SK-N-SH (cell line): ENCODE measurements at regions not wholly inside any gene's neighbourhood (a gene's known extent, or its start where the extent isn't known, plus 50 kb on each side); places are given as distances from the start of the nearest gene placed in this dataset.

Experiments used
- CTCF ChIA-PET: fragments of 300-600, 350-600 bp; formaldehyde crosslinking; extraction: SDS; loops from one replicate; lab custom pipeline; 2021; lab: Yijun Ruan, JAX
- POLR2A ChIA-PET: fragments of 350-600 bp; sonication (Branson Sonifier 250); formaldehyde crosslinking; extraction: SDS; loops from one replicate; lab custom pipeline; 2020; ENCODE audit warnings: antibody characterized with exemption, inconsistent platforms; lab: Yijun Ruan, JAX
- DNase-seq: peaks from one replicate; pipeline ENCODE4 v3.0.0; 2012
- H2AFZ ChIP-seq: fragments of 200-600 bp; sonication (generic); 2 replicates; pipeline ENCODE4 v1.8.1; 2016; ENCODE audit warnings: antibody characterized with exemption, mild to moderate bottlenecking, low read depth
- H3F3A ChIP-seq: fragments of 200-600 bp; sonication (generic); replicated peaks from 2 replicates; pipeline ENCODE3; 2016; ENCODE audit warnings: antibody characterized with exemption, mild to moderate bottlenecking; ENCODE audit not compliant: insufficient read depth
- H3K27ac ChIP-seq, 2 experiments: fragments of 200-500 bp in 1 of 2; fragments of 200-600 bp in 1 of 2; sonication (Bioruptor generic) in 1 of 2; sonication (generic), shearing (Covaris generic) in 1 of 2; 2 replicates each; pipeline versions ENCODE4 v1.5.1 to v1.6.1; 2014 to 2016; ENCODE audit warnings: low read depth in 2 of 2, inconsistent platforms in 1 of 2, low read length in 1 of 2, mild to moderate bottlenecking in 1 of 2, mixed read lengths in 1 of 2
- H3K27me3 ChIP-seq: fragments of 200-600 bp; sonication (generic), shearing (Covaris generic); 2 replicates; pipeline ENCODE4 v1.6.1; 2016; ENCODE audit warnings: mixed run types; ENCODE audit not compliant: insufficient read depth
- H3K36me3 ChIP-seq, 2 experiments: fragments of 200-500 bp in 1 of 2; fragments of 200-600 bp in 1 of 2; sonication (Bioruptor generic) in 1 of 2; sonication (generic) in 1 of 2; replicated peaks in 1 of 2; 2 replicates each; pipeline versions ENCODE3 to v1.5.1; 2014 to 2016; ENCODE audit warnings: low read length in 1 of 2, mild to moderate bottlenecking in 1 of 2; ENCODE audit not compliant: insufficient read depth in 2 of 2, control insufficient read depth in 1 of 2
- H3K4me1 ChIP-seq, 2 experiments: fragments of 200-500 bp in 1 of 2; fragments of 200-600 bp in 1 of 2; sonication (Bioruptor generic) in 1 of 2; sonication (generic), shearing (Covaris generic) in 1 of 2; 2 replicates each; pipeline versions ENCODE4 v1.5.1 to v1.6.1; 2014 to 2016; ENCODE audit warnings: low read depth in 1 of 2, low read length in 1 of 2, mixed run types in 1 of 2; ENCODE audit not compliant: insufficient read depth in 2 of 2, control insufficient read depth in 1 of 2
- H3K4me2 ChIP-seq: fragments of 200-600 bp; sonication (generic), shearing (Covaris generic); 2 replicates; pipeline ENCODE4 v1.6.1; 2017; ENCODE audit warnings: mixed run types
- H3K4me3 ChIP-seq, 2 experiments: fragments of 200-500 bp in 1 of 2; fragments of 200-600 bp in 1 of 2; sonication (Bioruptor generic) in 1 of 2; sonication (generic), shearing (Covaris generic) in 1 of 2; 2 replicates each; pipeline versions ENCODE4 v1.5.1 to v1.8.1; 2014 to 2016; ENCODE audit warnings: low read depth in 2 of 2, inconsistent platforms in 1 of 2, low read length in 1 of 2, mild to moderate bottlenecking in 1 of 2, mixed read lengths in 1 of 2, moderate library complexity in 1 of 2
- H3K79me2 ChIP-seq: fragments of 200-600 bp; sonication (generic); 2 replicates; pipeline ENCODE4 v1.8.1; 2017; ENCODE audit warnings: mild to moderate bottlenecking; ENCODE audit not compliant: insufficient read depth
- H3K9ac ChIP-seq: fragments of 200-600 bp; sonication (generic); 2 replicates; pipeline ENCODE4 v1.6.1; 2017; ENCODE audit warnings: mixed run types
- H3K9me2 ChIP-seq: fragments of 200-600 bp; sonication (generic); 2 replicates; pipeline ENCODE4 v1.6.1; 2017; ENCODE audit warnings: mixed run types
- H3K9me3 ChIP-seq: fragments of 200-600 bp; sonication (generic); 2 replicates; pipeline ENCODE4 v1.6.1; 2017; ENCODE audit warnings: mixed run types, mild to moderate bottlenecking, moderate library complexity
- H4K20me1 ChIP-seq: fragments of 200-600 bp; sonication (generic); 2 replicates; pipeline ENCODE4 v1.6.1; 2017; ENCODE audit warnings: mild to moderate bottlenecking, mixed run types; ENCODE audit not compliant: insufficient read depth
- CHD2 ChIP-seq: fragments of 150-350 bp; IDR thresholded peaks from 2 replicates; pipeline ENCODE4 v1.6.1; 2018; ENCODE audit warnings: low read length; ENCODE audit not compliant: partially characterized antibody
- CTCF ChIP-seq: fragments of 200-600 bp; sonication (generic); IDR thresholded peaks from 2 replicates; pipeline ENCODE4 v1.6.1; 2017; ENCODE audit warnings: antibody characterized with exemption, mild to moderate bottlenecking, moderate library complexity
- ELF1 ChIP-seq: IDR thresholded peaks from 2 replicates; pipeline ENCODE4 v1.4.0; 2012
- EP300 ChIP-seq, 2 experiments: IDR thresholded peaks; 2 replicates each; pipeline versions ENCODE4 v1.4.0 to v1.6.1; 2012; ENCODE audit warnings: borderline replicate concordance in 1 of 2, low read depth in 1 of 2, low read length in 1 of 2
- FOSL2 ChIP-seq: IDR thresholded peaks from 2 replicates; pipeline ENCODE4 v1.4.0; 2012; ENCODE audit warnings: low read depth, mild to moderate bottlenecking, moderate library complexity, borderline replicate concordance
- GABPA ChIP-seq: IDR thresholded peaks from 2 replicates; pipeline ENCODE4 v1.4.0; 2012; ENCODE audit warnings: low read depth, mild to moderate bottlenecking
- GATA2 ChIP-seq: sonication (generic); formaldehyde crosslinking; IDR thresholded peaks from 2 replicates; pipeline ENCODE4 v1.5.0; 2020; ENCODE audit warnings: mild to moderate bottlenecking, missing genetic modification reagents
- IRF3 ChIP-seq: fragments of 150-350 bp; IDR thresholded peaks from 2 replicates; pipeline ENCODE4 v1.6.1; 2016; ENCODE audit warnings: mild to moderate bottlenecking, low read depth, low read length
- MXI1 ChIP-seq: IDR thresholded peaks from 2 replicates; pipeline ENCODE4 v1.6.1; 2012; ENCODE audit warnings: mild to moderate bottlenecking, low read depth, low read length, improper control_type of control experiment
- PBX3 ChIP-seq: IDR thresholded peaks from 2 replicates; pipeline ENCODE4; 2012
- RAD21 ChIP-seq: IDR thresholded peaks from 2 replicates; pipeline ENCODE4 v1.6.1; 2012; ENCODE audit warnings: mild to moderate bottlenecking, low read length
- RCOR1 ChIP-seq: fragments of 150-350 bp; IDR thresholded peaks from 2 replicates; pipeline ENCODE4 v1.6.1; 2017; ENCODE audit warnings: antibody characterized with exemption, low read length
- RFX5 ChIP-seq: IDR thresholded peaks from 2 replicates; pipeline ENCODE4 v1.6.1; 2012; ENCODE audit warnings: mild to moderate bottlenecking, improper control_type of control experiment, low read length
- SIN3A ChIP-seq: IDR thresholded peaks from 2 replicates; pipeline ENCODE4 v1.6.1; 2012; ENCODE audit warnings: low read depth, mild to moderate bottlenecking, low read length, moderate library complexity, borderline replicate concordance
- SMC3 ChIP-seq: IDR thresholded peaks from 2 replicates; pipeline ENCODE4 v1.6.1; 2012; ENCODE audit warnings: low read depth, low read length, improper control_type of control experiment
- YY1 ChIP-seq: IDR thresholded peaks from 2 replicates; pipeline ENCODE4 v1.4.0; 2012; ENCODE audit warnings: low read depth, mild to moderate bottlenecking
- WGBS: methylation state at CpG from one replicate; pipeline ENCODE4 v1.1.6; 2017; ENCODE audit warnings: low lambda C conversion rate; 5-methylcytosine and 5-hydroxymethylcytosine counted together
- TF ChIP-seq, protein P1 (sequence below): IDR thresholded peaks from 2 replicates; pipeline ENCODE4 v1.4.0; 2012; ENCODE audit warnings: low read depth, borderline replicate concordance

DNA sequence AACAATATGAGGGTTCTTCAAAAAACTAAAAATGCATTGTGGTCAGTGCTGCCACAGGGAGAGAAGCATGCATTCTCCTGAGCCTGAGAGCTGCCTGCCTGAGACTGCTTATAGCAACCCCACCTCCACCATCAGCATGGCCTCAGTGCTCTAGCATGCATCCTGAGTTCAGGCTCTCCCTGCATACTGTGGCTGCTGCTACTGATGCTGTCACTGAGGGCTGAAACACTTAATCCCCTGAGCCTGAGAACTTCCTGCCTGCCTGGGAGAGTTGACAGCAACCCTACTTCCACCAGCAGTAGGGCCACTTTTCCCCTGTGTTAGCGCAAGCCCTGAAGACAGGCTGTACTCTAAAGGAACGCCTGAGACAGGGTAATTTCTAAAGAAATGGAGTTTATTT lies 206.0 kb downstream of the FBXO4 start:
- POLR2A ChIA-PET, result no interaction called here
- no peaks in the 10 kb centered on the region for H4K20me1 ChIP-seq

DNA sequence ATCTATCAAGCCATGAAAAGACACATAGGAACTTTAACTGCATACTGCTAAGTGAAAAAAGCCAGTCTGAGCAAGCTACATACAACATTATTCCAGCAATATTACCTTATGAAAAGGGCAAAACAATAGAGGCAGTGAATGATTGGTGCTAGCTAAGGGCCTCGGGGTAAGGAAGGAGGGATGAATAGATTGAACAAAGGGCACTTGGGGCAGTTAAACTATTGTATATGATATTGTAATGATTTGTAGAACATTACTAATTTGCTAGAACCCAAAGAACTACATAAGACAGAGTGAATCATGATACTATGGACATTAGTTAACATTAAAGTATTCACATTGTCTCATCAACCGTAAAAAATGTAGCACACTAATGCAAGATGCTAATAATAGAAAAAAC lies 218.3 kb downstream of the FBXO4 start:
- Histone ChIP-seq H3K36me3 (no peaks in the 10 kb centered on the region), H3K27ac (no peak overlapping the region), H3K79me2 (no peaks in the 10 kb centered on the region), H2AFZ (no peak overlapping the region), H3K4me2 (no peak overlapping the region), H3F3A (no peaks in the 10 kb centered on the region), H3K9ac (no peak overlapping the region), H3K4me3 (no peak overlapping the region), H3K27me3 (no peaks in the 10 kb centered on the region), H4K20me1 (no peaks in the 10 kb centered on the region), H3K4me1 (no peaks in the 10 kb centered on the region), H3K9me3 (no peaks in the 10 kb centered on the region), H3K9me2 (no peaks in the 10 kb centered on the region)
- 17% methylated on average over 2 of the region's 2 CpGs for WGBS
- TF ChIP-seq RFX5, result no peak
- TF ChIP-seq, protein P1, sequence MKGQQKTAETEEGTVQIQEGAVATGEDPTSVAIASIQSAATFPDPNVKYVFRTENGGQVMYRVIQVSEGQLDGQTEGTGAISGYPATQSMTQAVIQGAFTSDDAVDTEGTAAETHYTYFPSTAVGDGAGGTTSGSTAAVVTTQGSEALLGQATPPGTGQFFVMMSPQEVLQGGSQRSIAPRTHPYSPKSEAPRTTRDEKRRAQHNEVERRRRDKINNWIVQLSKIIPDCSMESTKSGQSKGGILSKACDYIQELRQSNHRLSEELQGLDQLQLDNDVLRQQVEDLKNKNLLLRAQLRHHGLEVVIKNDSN, result no peak
- TF ChIP-seq RAD21, result no peak
- TF ChIP-seq CHD2, result no peak
- TF ChIP-seq RCOR1, result no peak
- TF ChIP-seq FOSL2, result no peak
- TF ChIP-seq SMC3, result no peak
- TF ChIP-seq YY1, result no peak
- TF ChIP-seq SIN3A, result no peak
- TF ChIP-seq GATA2 (CRISPR knock-in tag), result no peak
- TF ChIP-seq PBX3, result no peak
- DNase-seq, result no peak
- ChIA-PET POLR2A (no interaction called here), CTCF (no interaction called here)

More for the DNA sequence above, 206.0 kb downstream of the FBXO4 start:
- H3K27me3 ChIP-seq, result no peaks in the 10 kb centered on the region
- H3K36me3 ChIP-seq, result no peaks in the 10 kb centered on the region
- no peak overlapping the region for H3K9ac ChIP-seq
- H3K9me3 ChIP-seq, result no peaks in the 10 kb centered on the region
- CTCF ChIA-PET, result no interaction called here
- H3F3A ChIP-seq, result no peaks in the 10 kb centered on the region
- H2AFZ ChIP-seq, result no peak overlapping the region
- H3K27ac ChIP-seq, result no peak overlapping the region
- H3K9me2 ChIP-seq, result no peaks in the 10 kb centered on the region
- H3K79me2 ChIP-seq, result no peaks in the 10 kb centered on the region
- TF ChIP-seq RCOR1 (no peak), GABPA (no peak), ELF1 (no peak), FOSL2 (no peak)
- H3K4me3 ChIP-seq, result no peak overlapping the region
- H3K4me1 ChIP-seq, result no peaks in the 10 kb centered on the region
- H3K4me2 ChIP-seq, result no peak overlapping the region
- no peak for DNase-seq
- 13% methylated on average over 2 of the region's 2 CpGs for WGBS

GRCh38 chr5:42148813-42149212 lies 223.7 kb downstream of the FBXO4 start:
- Histone ChIP-seq H3K9ac (no peak overlapping the region), H3K79me2 (no peaks in the 10 kb centered on the region), H3K4me1 (no peaks in the 10 kb centered on the region), H3K27ac (no peak overlapping the region), H3F3A (no peaks in the 10 kb centered on the region), H2AFZ (no peak overlapping the region), H3K4me2 (no peak overlapping the region), H3K9me3 (no peaks in the 10 kb centered on the region), H3K9me2 (no peaks in the 10 kb centered on the region), H3K36me3 (no peaks in the 10 kb centered on the region), H3K4me3 (no peak overlapping the region), H4K20me1 (no peaks in the 10 kb centered on the region), H3K27me3 (no peaks in the 10 kb centered on the region)
- 5% methylated on average over 1 of the region's 1 CpG for WGBS
- POLR2A ChIA-PET, result no interaction called here
- DNase-seq, result no peak
- CTCF ChIA-PET, result no interaction called here
- no peak for TF ChIP-seq IRF3
- no peak for TF ChIP-seq SMC3
- no peak for TF ChIP-seq MXI1
- no peak for TF ChIP-seq GATA2 (CRISPR knock-in tag)
- TF ChIP-seq CTCF, result no peak
- TF ChIP-seq RFX5, result no peak
- no peak for TF ChIP-seq EP300 (IDR thresholded peaks at IDR 0.05; ENCODE audit: borderline replicate concordance in 1 of 2, low read depth in 1 of 2, low read length in 1 of 2)
- TF ChIP-seq, protein P1, result no peak
